Testis (tissue), 2 donors: ENCODE measurements at regions not wholly inside any gene's neighbourhood (a gene's known extent, or its start where the extent isn't known, plus 50 kb on each side); places are given as distances from the start of the nearest gene placed in this dataset.
"Not testable (repeated sequence)": the region's sequence is repeated elsewhere in the genome, so short reads cannot be mapped to it uniquely, and the experiment has no call there.

Experiments
- DNase-seq: peaks from one replicate; pipeline ENCODE4 v3.0.0-alpha.2; 2019
- H3K27ac ChIP-seq, 2 donors: fragments of 200-600 bp; sonication (generic); one replicate each; pipeline ENCODE4 v1.5.1; 2019
- H3K27me3 ChIP-seq: fragments of 200-600 bp; sonication (generic); one replicate; pipeline ENCODE4 v1.5.1; 2019
- H3K36me3 ChIP-seq: fragments of 200-600 bp; sonication (generic); one replicate; pipeline ENCODE4 v1.5.1; 2017; ENCODE audit warnings: low read depth; ENCODE audit errors: missing control alignments
- H3K4me1 ChIP-seq: fragments of 200-600 bp; sonication (generic); one replicate; pipeline ENCODE4 v1.5.1; 2019
- H3K4me3 ChIP-seq, 2 donors: fragments of 200-600 bp; sonication (generic); one replicate each; pipeline ENCODE4 v1.5.1; 2017 to 2019
- H3K9me3 ChIP-seq: fragments of 200-600 bp; sonication (generic); one replicate; pipeline ENCODE4 v1.5.1; 2017
- CTCF ChIP-seq, 3 experiments: fragments of 450-650 bp in 2 of 3; fragments of 200-600 bp in 1 of 3; sonication (generic) in 1 of 3; IDR thresholded peaks; one replicate each; pipeline ENCODE4 v1.5.1; 2016 to 2019; ENCODE audit warnings: antibody characterized with exemption in 3 of 3, mild to moderate bottlenecking in 2 of 3, moderate library complexity in 1 of 3
- POLR2A ChIP-seq: fragments of 450-650 bp; IDR thresholded peaks from one replicate; pipeline ENCODE4 v1.6.1; 2017; ENCODE audit warnings: antibody characterized with exemption, mild to moderate bottlenecking, moderate library complexity
- WGBS, 2 donors: methylation state at CpG; one replicate each; pipeline ENCODE4 v1.1.5; 2018; 5-methylcytosine and 5-hydroxymethylcytosine counted together
- intact Hi-C: fragments of 100-400 bp; cut with DNase I; formaldehyde crosslinking; loops from one replicate; pipeline ENCODE4 v1.15.1; 2023; ENCODE audit warnings: low total_unique reads

- Histone ChIP-seq H3K4me3 (no peak overlapping the region), H3K27me3 (no peaks in the 10 kb centered on the region), H3K36me3 (no peaks in the 10 kb centered on the region), H3K27ac (no peak overlapping the region), H3K9me3 (no peaks in the 10 kb centered on the region), H3K4me1 (no peaks in the 10 kb centered on the region)
- intact Hi-C loops, result no loop called here
- 85 to 94% methylated on average over 1 of the region's 1 CpG for WGBS, 2 donors
- TF ChIP-seq POLR2A, result no peak
- no peak for TF ChIP-seq CTCF (IDR thresholded peaks at IDR 0.05)
- no peak for DNase-seq
Measured at GRCh38 chr3:104349836-104350235, 1016.9 kb upstream of the ALCAM start.

- intact Hi-C loops, result no loop called here
- H3K27ac ChIP-seq, result no peak overlapping the region
- no peaks in the 10 kb centered on the region for H3K4me1 ChIP-seq
- TF ChIP-seq CTCF (IDR thresholded peaks at IDR 0.05) (no peak), POLR2A (no peak)
- no peaks in the 10 kb centered on the region for H3K27me3 ChIP-seq
- no peak overlapping the region for H3K4me3 ChIP-seq
- H3K9me3 ChIP-seq, result no peaks in the 10 kb centered on the region
- DNase-seq, result no peak
- H3K36me3 ChIP-seq, result no peaks in the 10 kb centered on the region
Measured at GRCh38 chr3:104353951-104354350, 1012.8 kb upstream of the ALCAM start.

- no peak overlapping the region for H3K4me3 ChIP-seq
- intact Hi-C loops, result no loop called here
- H3K4me1 ChIP-seq, result no peaks in the 10 kb centered on the region
- no peaks in the 10 kb centered on the region for H3K27me3 ChIP-seq
- H3K27ac ChIP-seq, result no peak overlapping the region
- H3K36me3 ChIP-seq, result no peaks in the 10 kb centered on the region
- 52 to 60% methylated on average over 4 of the region's 4 CpGs for WGBS, 2 donors
- H3K9me3 ChIP-seq, result no peaks in the 10 kb centered on the region
- TF ChIP-seq POLR2A (no peak), CTCF (IDR thresholded peaks at IDR 0.05) (no peak)
- no peak for DNase-seq
Measured at GRCh38 chr3:104359546-104359945, 1007.2 kb upstream of the ALCAM start.

GRCh38 chr3:104360038-104360437, 1006.7 kb upstream of the ALCAM start:
- H3K4me3 ChIP-seq, result no peak overlapping the region
- no peak overlapping the region for H3K27ac ChIP-seq
- no peaks in the 10 kb centered on the region for H3K4me1 ChIP-seq
- no peaks in the 10 kb centered on the region for H3K9me3 ChIP-seq
- H3K27me3 ChIP-seq, result no peaks in the 10 kb centered on the region
- TF ChIP-seq CTCF (IDR thresholded peaks at IDR 0.05), result no peak
- TF ChIP-seq POLR2A, result no peak
- intact Hi-C loops, result no loop called here
- DNase-seq, result no peak
- H3K36me3 ChIP-seq, result no peaks in the 10 kb centered on the region

- DNase-seq, H3K4me1 ChIP-seq, H3K9me3 ChIP-seq, H3K27me3 ChIP-seq, H3K36me3 ChIP-seq, H3K27ac ChIP-seq, intact Hi-C loops, H3K4me3 ChIP-seq: not testable (repeated sequence)
- WGBS, 2 donors, result 95 to 97% methylated on average over 8 of the region's 8 CpGs
Measured at GRCh38 chr3:104361748-104362147, 1005.0 kb upstream of the ALCAM start.
